Upper lobe of left lung (tissue), 4 donors: ENCODE measurements at regions not wholly inside any gene's neighbourhood (a gene's known extent, or its start where the extent isn't known, plus 50 kb on each side); places are given as distances from the start of the nearest gene placed in this dataset.

ENCODE experiments used
- POLR2A ChIP-seq, 4 donors: fragments of 450-650 bp; IDR thresholded peaks; one replicate each; pipeline ENCODE4 v1.5.1; 2016 to 2017; ENCODE audit warnings: antibody characterized with exemption in 4 of 4, mild to moderate bottlenecking in 2 of 4
- TF ChIP-seq, protein P1 (sequence below), 6 experiments: fragments of 450-650 bp in 4 of 6; fragments of 200-600 bp in 2 of 6; sonication (generic) in 2 of 6; IDR thresholded peaks; one replicate each; pipeline ENCODE4 v1.5.1; 2016 to 2019; ENCODE audit warnings: antibody characterized with exemption in 6 of 6

DNA sequence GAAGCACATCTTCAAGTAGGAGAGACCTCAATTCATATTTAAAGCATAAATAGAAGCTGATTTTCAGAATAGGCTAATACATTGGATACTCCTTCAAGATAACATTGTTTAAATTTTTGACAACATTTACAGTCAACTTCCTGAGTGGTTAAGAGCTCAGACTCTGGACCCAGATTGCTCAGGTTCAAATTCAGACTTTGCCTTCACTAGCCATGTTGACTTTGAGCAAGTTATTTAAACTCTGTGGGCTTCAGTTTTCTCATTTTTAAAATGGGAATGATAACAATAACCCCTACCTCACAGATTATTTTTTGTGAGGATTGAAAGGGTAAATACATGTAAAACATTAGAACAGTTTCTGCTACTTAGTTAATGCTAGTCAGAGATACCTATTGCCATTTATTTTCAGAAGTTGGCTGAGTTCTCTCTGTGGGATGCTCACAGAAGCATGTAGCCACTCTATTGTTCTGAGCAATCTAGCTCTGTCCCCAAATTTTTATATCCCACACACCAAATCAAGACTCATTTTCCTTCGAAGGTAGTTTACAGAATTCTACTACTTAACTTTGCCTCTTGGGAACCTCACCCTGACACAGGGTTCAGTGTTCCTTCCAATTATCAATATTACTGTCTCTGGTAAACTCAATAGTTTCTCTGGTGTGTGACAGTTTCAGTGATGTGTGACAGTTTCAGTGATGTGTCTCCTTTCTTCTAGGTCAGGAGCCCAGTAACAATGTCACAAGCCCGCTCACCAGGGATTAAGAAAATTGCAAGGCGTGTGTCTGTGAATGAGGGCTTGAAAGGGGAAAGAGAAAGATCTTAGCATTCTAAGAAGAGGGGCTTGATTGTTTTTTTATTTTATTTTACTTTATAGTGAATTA is 79.4 kb upstream of the OSTN start:
- TF ChIP-seq, protein P1, sequence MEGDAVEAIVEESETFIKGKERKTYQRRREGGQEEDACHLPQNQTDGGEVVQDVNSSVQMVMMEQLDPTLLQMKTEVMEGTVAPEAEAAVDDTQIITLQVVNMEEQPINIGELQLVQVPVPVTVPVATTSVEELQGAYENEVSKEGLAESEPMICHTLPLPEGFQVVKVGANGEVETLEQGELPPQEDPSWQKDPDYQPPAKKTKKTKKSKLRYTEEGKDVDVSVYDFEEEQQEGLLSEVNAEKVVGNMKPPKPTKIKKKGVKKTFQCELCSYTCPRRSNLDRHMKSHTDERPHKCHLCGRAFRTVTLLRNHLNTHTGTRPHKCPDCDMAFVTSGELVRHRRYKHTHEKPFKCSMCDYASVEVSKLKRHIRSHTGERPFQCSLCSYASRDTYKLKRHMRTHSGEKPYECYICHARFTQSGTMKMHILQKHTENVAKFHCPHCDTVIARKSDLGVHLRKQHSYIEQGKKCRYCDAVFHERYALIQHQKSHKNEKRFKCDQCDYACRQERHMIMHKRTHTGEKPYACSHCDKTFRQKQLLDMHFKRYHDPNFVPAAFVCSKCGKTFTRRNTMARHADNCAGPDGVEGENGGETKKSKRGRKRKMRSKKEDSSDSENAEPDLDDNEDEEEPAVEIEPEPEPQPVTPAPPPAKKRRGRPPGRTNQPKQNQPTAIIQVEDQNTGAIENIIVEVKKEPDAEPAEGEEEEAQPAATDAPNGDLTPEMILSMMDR (IDR thresholded peaks at IDR 0.05), result no peak
- TF ChIP-seq POLR2A (IDR thresholded peaks at IDR 0.05), result no peak
